ENCODE measurements at regions not wholly inside any gene's neighbourhood (a gene's known extent, or its start where the extent isn't known, plus 50 kb on each side); places are given as distances from the start of the nearest gene placed in this dataset.

GRCh38 chr1:168452329-168452728, 91.5 kb downstream of the XCL2 start:
- TF ChIP-seq, protein P1, sequence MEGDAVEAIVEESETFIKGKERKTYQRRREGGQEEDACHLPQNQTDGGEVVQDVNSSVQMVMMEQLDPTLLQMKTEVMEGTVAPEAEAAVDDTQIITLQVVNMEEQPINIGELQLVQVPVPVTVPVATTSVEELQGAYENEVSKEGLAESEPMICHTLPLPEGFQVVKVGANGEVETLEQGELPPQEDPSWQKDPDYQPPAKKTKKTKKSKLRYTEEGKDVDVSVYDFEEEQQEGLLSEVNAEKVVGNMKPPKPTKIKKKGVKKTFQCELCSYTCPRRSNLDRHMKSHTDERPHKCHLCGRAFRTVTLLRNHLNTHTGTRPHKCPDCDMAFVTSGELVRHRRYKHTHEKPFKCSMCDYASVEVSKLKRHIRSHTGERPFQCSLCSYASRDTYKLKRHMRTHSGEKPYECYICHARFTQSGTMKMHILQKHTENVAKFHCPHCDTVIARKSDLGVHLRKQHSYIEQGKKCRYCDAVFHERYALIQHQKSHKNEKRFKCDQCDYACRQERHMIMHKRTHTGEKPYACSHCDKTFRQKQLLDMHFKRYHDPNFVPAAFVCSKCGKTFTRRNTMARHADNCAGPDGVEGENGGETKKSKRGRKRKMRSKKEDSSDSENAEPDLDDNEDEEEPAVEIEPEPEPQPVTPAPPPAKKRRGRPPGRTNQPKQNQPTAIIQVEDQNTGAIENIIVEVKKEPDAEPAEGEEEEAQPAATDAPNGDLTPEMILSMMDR (IDR thresholded peaks at IDR 0.05), result no peak
- TF ChIP-seq POLR2A (IDR thresholded peaks at IDR 0.05), result no peak

Measured in tibial nerve (tissue), 3 donors.